GM21619 (cell line): ENCODE measurements at regions not wholly inside any gene's neighbourhood (a gene's known extent, or its start where the extent isn't known, plus 50 kb on each side); places are given as distances from the start of the nearest gene placed in this dataset.
"Not testable (repeated sequence)": the region's sequence is repeated elsewhere in the genome, so short reads cannot be mapped to it uniquely, and the experiment has no call there.

Experiments used
- ATAC-seq: cut with Tn5 transposase; IDR thresholded peaks from one replicate; pipeline ENCODE4 v1.9.1; 2021; ENCODE audit not compliant: unreplicated experiment

DNA sequence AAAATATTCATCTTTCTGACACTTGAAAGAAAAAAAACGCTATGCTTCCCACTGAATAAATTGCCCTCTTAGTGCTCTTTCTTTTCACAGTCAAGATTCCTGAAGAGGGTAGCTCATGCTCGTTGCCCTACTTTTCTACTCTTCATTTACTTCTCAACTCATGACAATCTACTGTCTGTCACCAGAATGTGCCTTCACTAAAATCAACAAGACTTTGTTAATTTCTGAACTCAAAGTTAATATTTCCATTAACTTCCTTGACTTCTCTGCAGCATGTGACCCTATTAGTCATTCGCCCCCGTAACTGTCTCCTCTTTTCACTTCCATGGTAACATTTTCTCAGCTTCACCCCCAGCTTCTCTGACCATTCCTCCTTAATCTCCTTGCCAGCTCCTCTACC lies 98.9 kb upstream of the MAPRE2 start:
- no peak for ATAC-seq

DNA sequence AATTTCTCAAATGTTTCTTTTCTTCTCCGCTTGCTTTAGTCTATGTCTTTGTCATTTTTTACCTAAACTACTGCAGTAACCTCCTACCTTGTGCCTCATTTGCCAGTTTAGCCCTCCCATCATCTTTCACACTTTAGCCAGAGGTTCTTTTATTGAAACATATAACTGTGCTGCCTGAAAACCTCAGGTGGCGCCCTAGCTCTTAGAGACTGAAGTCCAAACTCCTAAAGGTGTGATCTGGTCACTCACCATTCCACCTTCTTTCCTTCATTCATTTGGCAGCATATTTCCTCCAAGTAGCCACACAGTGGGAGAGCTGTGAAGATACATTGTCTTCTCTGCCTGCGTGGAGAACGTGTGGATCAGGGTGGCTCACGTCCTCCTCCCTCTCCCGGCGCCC lies 98.2 kb upstream of the MAPRE2 start:
- no peak for ATAC-seq

- no peak for ATAC-seq
Observed at GRCh38 chr18:34943587-34943986, 97.6 kb upstream of the MAPRE2 start.

DNA sequence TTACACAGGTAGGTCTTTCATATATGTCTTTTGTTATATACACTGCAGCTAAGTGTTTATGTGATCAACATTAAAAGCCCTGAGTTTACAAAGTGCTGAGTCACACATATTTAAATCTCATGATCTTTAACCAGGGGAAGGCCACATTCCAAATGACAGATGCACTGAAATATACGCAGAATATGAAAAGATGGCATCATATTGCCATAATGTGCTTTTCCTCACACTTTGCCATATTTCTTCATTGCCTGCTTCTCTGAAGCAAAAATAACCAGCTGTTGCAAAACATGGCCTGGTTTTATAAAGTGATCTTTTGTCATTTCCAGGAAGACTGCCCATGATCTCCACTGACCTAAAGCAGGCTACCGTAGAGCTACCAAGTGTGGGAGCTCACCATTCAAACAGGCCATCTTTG lies 93.5 kb upstream of the MAPRE2 start:
- ATAC-seq: no peak

- no peak for ATAC-seq
Observed at GRCh38 chr18:34951625-34952379, 89.4 kb upstream of the MAPRE2 start.

- no peak for ATAC-seq
Observed at GRCh38 chr18:34953212-34953611, 88.0 kb upstream of the MAPRE2 start.

DNA sequence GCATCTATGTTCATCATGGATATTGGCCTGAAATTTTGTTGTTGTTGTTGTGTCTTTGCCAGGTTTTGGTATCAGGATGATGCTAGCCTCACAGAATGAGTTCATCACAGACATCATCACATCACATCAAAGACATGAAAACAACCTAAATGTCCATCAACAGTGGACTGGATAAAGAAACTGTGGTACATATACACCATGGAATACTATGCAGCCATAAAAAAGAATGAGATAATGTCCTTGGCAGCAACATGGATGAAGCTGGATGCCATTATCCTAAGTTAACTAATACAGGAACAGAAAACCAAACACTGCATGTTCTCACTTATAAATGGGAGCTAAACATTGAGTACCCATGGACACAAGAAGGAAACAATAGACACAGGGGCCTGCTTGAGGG lies 85.7 kb upstream of the MAPRE2 start:
- not testable (repeated sequence) for ATAC-seq

- no peak for ATAC-seq
Observed at GRCh38 chr18:34956663-34957062, 84.5 kb upstream of the MAPRE2 start.

GRCh38 chr18:34957119-34957863 lies 83.9 kb upstream of the MAPRE2 start:
- ATAC-seq: no peak

DNA sequence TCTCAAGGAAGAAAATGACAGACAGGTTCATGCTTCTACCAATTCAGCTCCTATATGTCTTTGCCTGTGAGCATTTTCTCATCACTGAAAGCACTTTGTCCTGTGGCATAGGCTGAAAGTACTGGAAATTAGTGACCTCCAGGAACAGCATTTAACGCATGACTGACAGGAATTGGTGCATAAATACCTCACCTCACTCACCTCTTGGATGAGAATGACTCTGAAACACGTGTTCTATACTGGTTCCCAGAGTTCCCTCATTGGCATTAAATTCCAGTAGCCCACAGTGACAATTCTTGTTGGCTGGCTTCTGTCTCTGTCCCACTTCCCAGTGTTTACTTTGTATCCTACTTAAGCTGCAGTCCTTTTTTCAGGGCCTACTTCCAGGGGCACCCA lies 83.4 kb upstream of the MAPRE2 start:
- ATAC-seq: no peak

DNA sequence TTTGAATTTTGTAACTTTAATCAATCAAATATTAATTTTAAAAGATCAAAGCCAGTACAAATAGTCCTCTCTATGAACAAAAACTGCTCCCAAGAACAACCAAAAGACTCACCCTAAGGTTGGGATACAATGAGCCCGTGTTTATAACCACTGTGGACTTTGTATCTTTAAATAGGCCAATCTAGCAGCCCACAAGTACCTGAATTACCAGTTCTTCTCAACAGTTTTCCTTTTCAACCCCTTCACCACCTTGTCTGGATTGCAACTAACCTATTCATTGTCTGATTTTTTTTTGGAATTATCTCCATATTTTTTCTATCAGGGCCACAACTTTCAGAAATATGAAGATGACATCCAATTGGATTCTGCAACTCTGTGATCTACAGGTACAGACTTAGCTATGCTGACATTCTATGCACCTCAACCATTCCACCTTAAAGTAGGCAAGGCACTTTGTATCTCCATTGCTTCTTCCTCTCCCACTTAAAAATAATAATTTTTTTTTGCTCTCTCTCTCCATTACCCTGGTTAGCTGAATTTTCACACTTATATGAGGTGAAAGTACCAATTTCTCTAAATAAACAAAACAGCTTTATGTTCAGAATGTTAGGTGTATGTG lies 81.9 kb upstream of the MAPRE2 start:
- no peak for ATAC-seq

- no peak for ATAC-seq
Observed at GRCh38 chr18:34959989-34960388, 81.2 kb upstream of the MAPRE2 start.

DNA sequence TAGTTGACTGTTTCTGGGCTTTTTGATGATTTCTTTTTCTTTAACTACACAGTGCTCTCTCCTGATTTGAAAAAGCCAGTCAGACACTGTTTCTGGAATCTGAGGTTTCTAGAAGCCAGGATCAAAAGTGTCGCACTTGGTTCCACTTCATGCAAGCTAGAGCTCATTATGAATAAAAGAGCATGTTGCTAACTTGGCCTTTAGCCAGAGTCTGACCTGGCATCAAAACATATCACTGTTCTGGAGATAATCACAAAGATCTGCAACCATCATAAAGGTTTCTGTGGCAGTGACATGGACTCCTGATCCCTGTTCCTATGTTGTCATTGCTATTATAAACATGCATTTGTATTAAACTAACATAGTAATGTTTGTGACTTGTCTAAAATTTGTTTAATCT lies 76.1 kb upstream of the MAPRE2 start:
- ATAC-seq: no peak

GRCh38 chr18:34965566-34965965 lies 75.6 kb upstream of the MAPRE2 start:
- no peak for ATAC-seq

- no peak for ATAC-seq
Observed at GRCh38 chr18:34970106-34970505, 71.1 kb upstream of the MAPRE2 start.

GRCh38 chr18:34971313-34971712 lies 69.9 kb upstream of the MAPRE2 start:
- no peak for ATAC-seq

DNA sequence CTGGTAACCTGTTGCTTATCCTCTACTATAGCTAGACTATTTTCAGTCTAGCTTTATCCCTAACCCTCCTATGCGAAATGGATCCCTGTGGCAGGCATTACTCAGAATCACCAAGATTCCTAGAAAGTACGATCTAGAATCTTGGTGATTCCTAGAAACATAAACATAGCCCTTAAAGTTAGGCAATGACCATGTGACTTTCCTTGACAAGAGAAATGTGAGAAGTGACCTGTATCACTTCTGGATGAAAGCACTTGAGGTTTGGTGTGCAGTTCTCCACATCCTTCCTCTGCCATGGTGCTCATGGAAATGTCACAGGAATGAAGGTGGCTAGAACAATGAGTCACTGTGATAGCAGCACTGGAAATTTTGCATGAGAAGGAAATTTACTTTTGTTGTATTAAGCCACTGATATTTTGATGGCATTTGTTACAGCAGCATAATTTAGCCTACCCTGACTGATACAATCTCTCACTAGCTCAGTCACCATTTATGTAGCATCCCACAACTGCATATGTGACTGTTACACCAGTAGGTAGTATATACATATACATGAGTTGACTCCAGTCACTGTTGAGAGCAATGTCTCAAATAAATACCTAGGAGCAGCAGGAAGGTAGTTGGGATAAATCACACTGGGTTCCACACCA lies 68.3 kb upstream of the MAPRE2 start:
- no peak for ATAC-seq

GRCh38 chr18:34976123-34976522 lies 65.1 kb upstream of the MAPRE2 start:
- ATAC-seq: no peak

DNA sequence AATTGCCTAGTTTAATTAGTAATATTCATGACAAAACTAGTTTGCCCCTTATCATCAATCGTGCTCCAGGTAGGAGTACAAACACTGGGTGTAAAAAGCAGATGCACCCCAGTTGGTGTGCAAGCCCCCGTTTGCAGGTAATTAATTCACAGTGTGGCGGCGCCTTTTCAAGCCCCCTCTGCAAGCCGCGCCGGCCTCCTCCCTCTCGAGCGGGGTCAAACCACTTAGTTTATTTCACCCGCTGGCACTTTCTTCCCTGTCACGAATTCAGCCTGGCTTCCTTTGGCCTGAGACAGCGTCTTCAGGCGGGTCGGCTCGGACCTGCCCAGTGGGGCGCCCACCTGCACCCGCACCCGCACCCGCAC lies 64.7 kb upstream of the MAPRE2 start:
- peak; percentile 1 for ATAC-seq

DNA sequence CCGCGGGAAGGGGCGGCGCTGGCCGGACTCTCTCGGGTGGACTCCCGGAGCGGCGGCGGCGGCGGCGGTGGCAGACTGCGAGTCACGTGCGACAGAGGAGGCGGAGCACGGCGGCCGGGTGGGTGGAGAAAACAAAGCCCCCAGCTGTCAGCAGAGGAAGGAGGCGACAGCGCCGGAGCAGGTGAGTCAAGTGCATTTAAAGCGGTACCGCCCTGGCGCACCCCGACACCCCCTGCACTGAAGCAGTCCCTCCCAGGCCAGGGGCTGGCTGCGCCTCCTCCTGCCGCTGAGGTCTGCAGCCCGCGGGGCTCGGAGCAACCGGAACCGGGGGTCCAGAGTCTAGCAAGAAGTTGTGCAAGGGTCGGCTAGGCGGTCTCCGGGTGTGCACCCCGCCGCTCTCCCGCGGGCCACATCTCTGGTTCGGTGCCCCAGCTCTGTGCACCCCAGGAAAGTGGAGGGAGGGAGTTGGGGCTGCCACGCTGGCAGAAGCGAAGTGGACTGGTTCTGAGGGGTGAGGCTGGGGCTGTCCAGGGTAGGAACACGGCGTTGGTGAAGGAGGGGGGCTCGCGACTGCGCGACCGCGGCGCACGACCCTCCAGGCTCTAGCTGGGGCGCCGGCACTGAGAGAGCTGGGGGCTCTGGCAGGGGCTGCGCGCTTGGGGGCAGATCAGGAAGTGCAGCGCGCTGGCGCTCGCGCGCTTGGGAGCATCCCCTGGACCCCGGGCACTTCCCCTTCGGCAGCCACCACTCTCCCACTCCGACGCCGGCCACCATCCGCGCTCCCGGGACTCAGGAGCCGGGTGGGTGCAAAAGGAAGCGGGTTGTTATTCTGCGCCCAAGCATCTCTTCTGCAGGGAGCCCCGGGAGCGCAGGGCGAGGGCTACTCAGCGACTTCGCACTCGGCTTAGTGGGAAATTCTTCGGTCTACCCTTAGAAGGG lies 64.0 kb upstream of the MAPRE2 start:
- ATAC-seq: peak; percentile 52
